Epithelial cell of prostate (primary cell): ENCODE measurements at regions not wholly inside any gene's neighbourhood (a gene's known extent, or its start where the extent isn't known, plus 50 kb on each side); places are given as distances from the start of the nearest gene placed in this dataset.

Source experiments
- DNase-seq: peaks from one replicate; pipeline ENCODE4 v3.0.0-alpha.2; 2011; ENCODE audit warnings: low read depth, low spot score
- H3K27ac ChIP-seq: fragments of 450-650 bp; 2 replicates; pipeline ENCODE4 v1.5.1; 2017; ENCODE audit warnings: mild to moderate bottlenecking

DNA sequence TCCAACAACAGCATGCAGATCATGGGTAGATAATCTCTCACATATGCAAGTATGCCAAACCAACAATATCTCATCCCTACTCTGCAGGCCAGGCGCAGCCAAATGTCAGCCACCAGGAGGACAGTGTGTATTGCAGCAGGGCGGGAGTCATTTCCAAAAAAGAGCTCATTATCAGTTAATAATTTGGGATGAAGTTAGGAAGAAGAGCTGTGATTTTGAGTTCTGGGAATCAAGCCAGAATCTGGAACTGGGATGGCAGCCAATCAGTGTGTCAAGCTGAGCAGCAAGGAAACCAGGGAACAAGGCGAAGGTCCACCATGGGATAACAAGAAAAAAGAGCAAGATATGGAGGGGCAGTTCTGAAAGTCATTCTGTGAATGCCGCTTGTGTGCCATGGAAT is 88.2 kb upstream of the CAMK2D start:
- no peak for DNase-seq
- H3K27ac ChIP-seq: no peak overlapping the region

DNA sequence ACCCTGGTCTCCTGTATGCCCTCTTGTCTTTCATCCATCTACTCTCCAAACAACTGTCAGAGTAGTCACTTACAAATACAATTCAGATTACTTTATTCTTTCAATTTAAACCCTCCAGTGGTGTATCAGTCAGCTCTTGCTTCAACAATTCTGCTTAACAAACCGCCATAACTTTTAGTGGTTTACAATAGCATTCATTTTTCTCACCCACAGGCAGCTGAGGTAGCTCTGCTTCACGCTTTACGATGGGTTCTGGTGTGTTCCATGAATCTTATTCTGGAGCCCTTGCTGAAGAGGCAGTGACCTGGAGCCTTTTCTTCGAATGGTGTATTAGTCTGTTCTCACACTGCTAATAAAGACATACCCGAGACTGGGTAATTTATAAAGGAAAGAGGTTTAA is 86.2 kb upstream of the CAMK2D start:
- no peak overlapping the region for H3K27ac ChIP-seq
- DNase-seq: no peak

DNA sequence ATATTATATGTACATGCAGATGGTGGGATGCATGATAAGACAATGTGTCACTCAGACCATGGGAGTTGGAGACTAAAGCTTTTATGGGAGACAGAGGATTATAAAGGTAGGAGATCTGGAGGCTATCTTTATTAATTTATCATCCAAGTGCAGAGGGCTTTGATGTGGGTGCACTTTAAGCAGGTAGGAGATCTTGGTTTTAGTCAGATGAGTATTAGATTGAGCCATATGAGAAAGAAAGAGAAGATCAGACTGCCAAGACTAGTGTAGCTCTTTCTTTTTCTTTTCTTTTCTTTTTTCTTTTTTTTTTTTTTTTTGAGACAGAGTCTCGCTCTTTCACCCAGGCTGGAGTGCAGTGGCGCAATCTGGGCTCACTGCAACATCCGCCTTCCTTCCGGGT is 84.9 kb upstream of the CAMK2D start:
- DNase-seq: no peak
- no peak overlapping the region for H3K27ac ChIP-seq

DNA sequence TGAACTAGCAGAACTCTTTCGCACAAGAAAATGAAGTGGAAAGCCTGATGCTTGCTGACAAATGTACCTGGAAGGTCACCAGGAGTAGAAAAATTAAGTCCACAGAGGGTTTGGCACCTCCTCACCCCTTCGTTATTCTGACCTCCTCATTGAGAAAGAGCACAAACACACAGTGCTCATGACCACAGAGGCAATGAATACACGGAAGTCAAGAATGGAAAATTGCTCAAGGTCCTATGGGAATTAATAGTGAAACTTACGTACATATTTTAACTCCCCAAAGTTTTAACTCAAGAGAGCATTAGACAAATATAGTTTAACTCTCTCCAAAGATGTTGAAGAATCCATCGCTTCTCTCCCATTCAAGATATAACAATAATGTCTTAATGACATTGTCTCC is 83.6 kb upstream of the CAMK2D start:
- no peak for DNase-seq
- H3K27ac ChIP-seq: no peak overlapping the region

GRCh38 chr4:113844369-113844768 is 82.8 kb upstream of the CAMK2D start:
- H3K27ac ChIP-seq: no peak overlapping the region

GRCh38 chr4:113840861-113841260 is 79.3 kb upstream of the CAMK2D start:
- no peak overlapping the region for H3K27ac ChIP-seq
- no peak for DNase-seq

More at GRCh38 chr4:113844369-113844768, 82.8 kb upstream of the CAMK2D start:
- DNase-seq: no peak

DNA sequence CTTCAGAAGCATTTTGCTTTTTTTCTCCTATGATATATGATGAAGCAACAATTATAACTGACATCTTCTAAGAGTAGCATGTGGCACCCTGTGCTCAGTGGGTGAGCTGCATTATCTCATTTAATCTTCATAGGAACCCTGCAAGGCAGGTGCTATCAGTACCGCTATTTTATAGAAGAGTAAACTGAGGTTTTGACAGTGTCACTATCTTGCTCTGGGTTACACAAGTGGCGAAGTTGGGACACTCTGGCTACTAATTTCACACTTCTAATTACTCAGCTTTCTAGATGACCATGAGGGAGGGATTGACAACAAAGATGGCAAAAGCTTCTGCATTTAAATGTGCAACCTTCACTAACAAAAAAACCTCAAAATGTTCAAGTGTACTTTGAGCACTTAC is 76.9 kb upstream of the CAMK2D start:
- no peak for DNase-seq
- no peak overlapping the region for H3K27ac ChIP-seq

- DNase-seq: peak; percentile 63
- peak overlapping the region; percentile 42 for H3K27ac ChIP-seq
Observed at GRCh38 chr4:113837397-113837796, 75.9 kb upstream of the CAMK2D start.

DNA sequence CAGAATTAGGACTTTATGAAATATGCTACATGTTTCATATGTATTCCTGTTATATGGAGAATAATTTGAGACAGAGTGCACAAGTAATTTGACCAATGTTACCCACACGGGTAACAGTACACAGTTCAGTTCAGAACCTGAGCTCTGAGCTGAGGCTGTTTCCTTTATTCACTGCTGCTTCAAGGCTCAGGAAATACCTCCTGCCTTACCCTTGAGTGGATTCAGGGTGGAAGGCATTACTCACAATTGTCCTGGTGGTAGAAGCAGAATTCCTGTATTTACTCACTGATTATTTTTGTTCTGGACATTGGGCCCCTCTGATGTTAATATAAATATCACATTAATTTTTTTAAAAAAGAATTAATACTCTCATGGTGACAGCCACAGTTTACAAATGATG is 73.5 kb upstream of the CAMK2D start:
- no peak for DNase-seq
- H3K27ac ChIP-seq: no peak overlapping the region

- DNase-seq: no peak
- H3K27ac ChIP-seq: no peak overlapping the region
Observed at GRCh38 chr4:113834298-113834697, 72.8 kb upstream of the CAMK2D start.

DNA sequence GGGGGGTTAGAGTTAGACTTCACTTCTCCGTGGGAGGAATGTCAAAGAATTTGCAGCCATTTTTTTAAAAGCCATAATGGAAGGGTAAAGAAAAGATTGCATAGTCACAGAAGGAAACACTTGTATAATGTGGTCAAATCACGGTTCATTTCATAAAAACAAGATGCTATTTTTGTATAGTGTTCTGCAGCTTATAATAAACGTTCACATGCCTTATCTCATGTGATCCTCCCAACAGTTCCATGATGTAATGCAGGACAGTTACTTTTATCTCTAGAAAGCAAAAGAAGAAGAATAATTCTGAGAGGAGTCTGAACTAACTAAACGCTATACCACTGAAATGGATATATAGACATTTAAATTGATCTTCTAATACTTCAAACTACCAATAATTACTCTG is 71.3 kb upstream of the CAMK2D start:
- H3K27ac ChIP-seq: no peak overlapping the region
- DNase-seq: no peak

DNA sequence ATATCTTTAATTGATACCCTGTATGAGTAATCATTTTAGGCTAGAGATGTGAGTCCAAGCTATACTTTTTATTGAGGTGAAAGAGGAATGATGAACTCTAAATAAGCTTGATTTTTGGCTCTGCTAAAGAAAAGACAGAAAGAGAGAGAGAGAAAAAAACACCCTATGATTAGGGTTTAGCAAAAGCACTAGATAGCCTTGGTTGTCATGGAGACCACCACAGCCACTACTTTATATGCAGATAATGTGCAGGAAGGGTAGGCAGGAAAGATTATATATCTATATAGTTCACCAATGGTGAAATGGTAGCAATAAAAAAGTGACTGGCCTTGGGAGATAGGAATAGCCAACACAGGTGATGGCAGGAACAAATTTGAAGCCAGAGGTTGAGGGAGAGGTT is 69.9 kb upstream of the CAMK2D start:
- no peak for DNase-seq
- no peak overlapping the region for H3K27ac ChIP-seq

GRCh38 chr4:113828702-113829101 is 67.2 kb upstream of the CAMK2D start:
- no peak for DNase-seq
- no peak overlapping the region for H3K27ac ChIP-seq

- H3K27ac ChIP-seq: no peak overlapping the region
- no peak for DNase-seq
Observed at GRCh38 chr4:113827285-113827684, 65.7 kb upstream of the CAMK2D start.

- H3K27ac ChIP-seq: no peak overlapping the region
- DNase-seq: no peak
Observed at GRCh38 chr4:113826421-113826820, 64.9 kb upstream of the CAMK2D start.

- no peak for DNase-seq
- no peak overlapping the region for H3K27ac ChIP-seq
Observed at GRCh38 chr4:113825272-113825671, 63.7 kb upstream of the CAMK2D start.

- no peak for DNase-seq
- H3K27ac ChIP-seq: no peak overlapping the region
Observed at GRCh38 chr4:113824396-113824795, 62.9 kb upstream of the CAMK2D start.

- no peak overlapping the region for H3K27ac ChIP-seq
- DNase-seq: no peak
Observed at GRCh38 chr4:113823291-113823659, 61.7 kb upstream of the CAMK2D start.

DNA sequence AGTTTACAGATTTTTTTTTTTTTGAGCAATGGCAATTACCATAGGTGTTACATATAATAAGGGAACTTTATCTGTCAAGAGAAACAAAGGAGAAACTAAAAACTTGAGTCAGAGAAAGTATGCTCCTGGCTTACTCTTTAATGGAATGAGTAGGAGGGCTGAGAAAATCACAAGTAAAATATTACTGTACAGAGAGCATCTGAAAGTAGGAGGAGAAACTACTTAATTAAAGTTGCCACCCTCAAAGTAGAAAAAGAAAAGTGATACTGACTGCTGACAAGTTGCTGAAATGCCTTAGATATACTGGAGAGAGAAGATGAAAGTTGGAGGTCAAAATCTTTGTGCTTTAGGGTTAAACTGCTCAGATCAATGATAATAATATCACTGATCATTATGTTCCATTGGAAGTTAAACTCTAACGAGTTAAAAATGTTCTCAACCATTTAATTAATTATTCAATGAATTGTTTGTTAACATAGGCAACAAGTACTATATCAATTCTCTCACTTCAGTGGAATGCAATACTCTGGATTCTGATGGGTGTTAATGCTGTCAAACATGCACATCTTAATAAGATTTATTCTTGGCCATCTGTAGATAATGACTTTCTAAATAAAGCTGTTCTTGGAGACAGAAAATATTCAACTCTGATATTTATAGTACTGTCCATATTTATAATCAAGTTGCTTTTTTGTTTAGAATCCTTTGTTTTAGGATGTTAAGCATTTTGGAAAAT is 61.2 kb upstream of the CAMK2D start:
- DNase-seq: no peak

GRCh38 chr4:113821856-113822255 is 60.3 kb upstream of the CAMK2D start:
- no peak overlapping the region for H3K27ac ChIP-seq
- no peak for DNase-seq

More for the DNA sequence above, 61.2 kb upstream of the CAMK2D start:
- H3K27ac ChIP-seq: no peak overlapping the region

- no peak for DNase-seq
- no peak overlapping the region for H3K27ac ChIP-seq
Observed at GRCh38 chr4:113820108-113820507, 58.6 kb upstream of the CAMK2D start.

GRCh38 chr4:113815826-113816225 is 54.3 kb upstream of the CAMK2D start:
- DNase-seq: no peak
- H3K27ac ChIP-seq: no peak overlapping the region

DNA sequence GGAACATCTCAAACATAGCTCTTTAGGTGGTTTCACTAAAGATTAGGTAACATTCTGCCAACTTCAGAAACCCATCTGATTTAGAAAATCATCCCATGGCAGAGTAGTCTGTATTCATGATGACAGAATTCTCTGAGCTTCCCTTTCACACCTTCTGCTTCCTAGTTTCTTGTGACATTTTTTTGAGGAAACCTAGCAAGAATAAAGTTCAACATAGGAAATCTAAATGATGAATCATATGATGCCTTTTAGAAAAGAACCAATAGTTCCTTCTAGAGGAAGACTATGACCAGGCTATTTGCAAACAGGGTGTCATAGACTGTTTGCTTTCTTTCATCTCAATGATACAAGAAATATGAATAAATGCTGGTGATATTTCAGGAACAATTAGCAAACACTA is 49.8 kb upstream of the CAMK2D start:
- no peak overlapping the region for H3K27ac ChIP-seq
- DNase-seq: no peak
